ENCODE measurements at regions not wholly inside any gene's neighbourhood (a gene's known extent, or its start where the extent isn't known, plus 50 kb on each side); places are given as distances from the start of the nearest gene placed in this dataset.

DNA sequence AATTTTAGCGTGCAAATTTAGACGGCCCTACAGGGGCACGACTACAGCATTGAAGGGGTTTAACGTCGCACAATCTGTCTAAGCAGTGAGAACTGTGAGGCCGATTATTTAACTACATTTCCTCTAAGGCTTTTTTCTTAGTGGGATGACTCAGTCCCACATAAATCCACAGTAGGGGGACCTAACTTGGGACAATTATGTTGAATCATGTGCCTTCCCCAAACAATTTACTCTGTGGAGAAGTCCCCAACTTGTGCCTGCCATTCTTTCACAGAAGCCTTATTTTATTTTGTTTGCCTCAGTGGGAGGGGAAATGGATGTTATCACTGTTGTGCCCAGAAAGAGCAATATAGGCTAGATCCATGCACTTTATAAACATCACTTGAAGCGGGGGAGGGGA is 80.3 kb upstream of the CDCA7L start:
- Histone ChIP-seq H4K5ac (ENCODE audit: insufficient read length, low read depth, low read length) (no peak overlapping the region), H4K8ac (ENCODE audit: extremely low read depth, insufficient read depth, low read length) (no peak overlapping the region), H4K91ac (replicated peaks; ENCODE audit: insufficient read length, low read length) (no peak overlapping the region), H3K27ac (ENCODE audit: low read depth, low read length) (no peak overlapping the region), H3K27me3 (replicated peaks in 1 of 4; ENCODE audit: control insufficient read depth in 3 of 4, extremely low read depth in 1 of 4, insufficient read depth in 3 of 4, low read length in 3 of 4) (no peaks in the 10 kb centered on the region), H3K9me3 (ENCODE audit: insufficient read depth in 2 of 2, low read depth in 1 of 2, low read length in 1 of 2) (peaks cover 8 to 10% of the 10 kb centered on the region in 2 experiments; a peak in 3 of 4 replicates), H2BK12ac (ENCODE audit: low read depth, low read length) (no peak overlapping the region), H2BK20ac (ENCODE audit: low read length) (no peak overlapping the region), H2BK15ac (ENCODE audit: low read length) (no peak overlapping the region), H3K14ac (ENCODE audit: insufficient read length) (no peak overlapping the region), H3K4ac (replicated peaks; ENCODE audit: insufficient read length, low read depth, low read length) (no peak overlapping the region), H3K79me2 (ENCODE audit: control insufficient read depth in 1 of 2, insufficient read depth in 2 of 2, low read length in 2 of 2) (no peaks in the 10 kb centered on the region), H2AK5ac (ENCODE audit: low read depth, low read length) (no peak overlapping the region), H3K23ac (ENCODE audit: insufficient read length) (no peak overlapping the region), H3K4me1 (replicated peaks in 1 of 4; ENCODE audit: control insufficient read depth in 3 of 4, insufficient read depth in 4 of 4, low read length in 3 of 4) (peaks cover 0 to 5% (median 1%) of the 10 kb centered on the region in 4 experiments; a peak in 2 of 7 replicates), H2BK5ac (ENCODE audit: low read depth, low read length) (no peak overlapping the region), H3K4me2 (ENCODE audit: insufficient read depth in 1 of 2, low read depth in 2 of 2, low read length in 2 of 2) (no peak overlapping the region), H4K20me1 (replicated peaks in 1 of 2; ENCODE audit: control insufficient read depth in 1 of 2, insufficient read depth in 2 of 2, low read length in 2 of 2) (no peaks in the 10 kb centered on the region), H2AFZ (ENCODE audit: low read length) (no peak overlapping the region), H3K9ac (replicated peaks in 1 of 4; ENCODE audit: extremely low read depth in 1 of 4, low read depth in 3 of 4, low read length in 3 of 4) (no peak overlapping the region), H3K18ac (ENCODE audit: extremely low read depth, low read length) (no peak overlapping the region), H2BK120ac (replicated peaks; ENCODE audit: low read depth, low read length) (no peak overlapping the region), H3K36me3 (ENCODE audit: control insufficient read depth in 2 of 4, insufficient read depth in 4 of 4, low read length in 3 of 4) (no peaks in the 10 kb centered on the region; a peak in 1 of 8 replicates), H3K79me1 (ENCODE audit: low read depth, low read length) (no peaks in the 10 kb centered on the region), H3K4me3 (ENCODE audit: extremely low read depth in 1 of 4, insufficient read depth in 2 of 4, low read depth in 3 of 4, low read length in 4 of 4) (no peak overlapping the region), H3K23me2 (ENCODE audit: low read depth, low read length) (no peaks in the 10 kb centered on the region; the same call in 1 of the 2 replicates), H3K56ac (replicated peaks; ENCODE audit: insufficient read length, low read depth, low read length) (no peak overlapping the region)
- CTCF ChIA-PET (ENCODE audit: partially characterized antibody) = interaction anchor here (1.1 to 1.7 kb wide), 3 partner anchors 9 to 25 kb away, joined by 3 to 6 read pairs (median 4); no protein-coding TSS in a partner anchor
- TF ChIP-seq SUZ12 (IDR thresholded peaks at IDR 0.05; ENCODE audit: low read length) (no peak), YY1 (IDR thresholded peaks at IDR 0.05; ENCODE audit: low read depth, low read length) (no peak), EP300 (IDR thresholded peaks at IDR 0.05; ENCODE audit: borderline replicate concordance in 1 of 2, low read depth in 2 of 2, low read length in 2 of 2) (no peak), NANOG (IDR thresholded peaks at IDR 0.05; ENCODE audit: insufficient read depth, low read depth, low read length, poor library complexity, severe bottlenecking) (no peak), RNF2 (IDR thresholded peaks at IDR 0.05; ENCODE audit: borderline replicate concordance, low read depth, low read length, missing control alignments, poor library complexity, severe bottlenecking) (no peak), BRCA1 (IDR thresholded peaks at IDR 0.05; ENCODE audit: low read depth, low read length) (no peak), USF2 (IDR thresholded peaks at IDR 0.05; ENCODE audit: low read length) (no peak), SIRT6 (IDR thresholded peaks at IDR 0.05; ENCODE audit: low read length) (no peak), CHD1 (IDR thresholded peaks at IDR 0.05; ENCODE audit: low read depth, low read length) (no peak), MAX (IDR thresholded peaks at IDR 0.05) (no peak), SP1 (IDR thresholded peaks at IDR 0.05; ENCODE audit: low read depth, low read length) (no peak), CHD2 (IDR thresholded peaks at IDR 0.05; ENCODE audit: low read length) (no peak), TBP (IDR thresholded peaks at IDR 0.05; ENCODE audit: low read depth, low read length) (no peak)
- no peak for DNase-seq (ENCODE audit: low read depth in 1 of 2, low spot score in 2 of 2)
- POLR2A ChIA-PET (ENCODE audit: partially characterized antibody) = no interaction called here
- no peak for FAIRE-seq
- 93% methylated on average over 7 of the region's 7 CpGs; no CpG with 5 or more reads in 1 of the 2 experiments for WGBS, 2 experiments (ENCODE audit: extremely low coverage in 1 of 2, insufficient coverage in 1 of 2, insufficient read length in 1 of 2, insufficient replicate concordance in 2 of 2, low coverage in 1 of 2, low lambda C conversion rate in 2 of 2, missing lambda C conversion rate in 1 of 2)

Measured in H1 (cell line).